ENCODE measurements at regions not wholly inside any gene's neighbourhood (a gene's known extent, or its start where the extent isn't known, plus 50 kb on each side); places are given as distances from the start of the nearest gene placed in this dataset.

GRCh38 chr1:113275083-113275482, 115.2 kb upstream of the MAGI3 start:
- no peak for DNase-seq (ENCODE audit: insufficient read length, low spot score, missing footprints)
- TF ChIP-seq, protein P1, sequence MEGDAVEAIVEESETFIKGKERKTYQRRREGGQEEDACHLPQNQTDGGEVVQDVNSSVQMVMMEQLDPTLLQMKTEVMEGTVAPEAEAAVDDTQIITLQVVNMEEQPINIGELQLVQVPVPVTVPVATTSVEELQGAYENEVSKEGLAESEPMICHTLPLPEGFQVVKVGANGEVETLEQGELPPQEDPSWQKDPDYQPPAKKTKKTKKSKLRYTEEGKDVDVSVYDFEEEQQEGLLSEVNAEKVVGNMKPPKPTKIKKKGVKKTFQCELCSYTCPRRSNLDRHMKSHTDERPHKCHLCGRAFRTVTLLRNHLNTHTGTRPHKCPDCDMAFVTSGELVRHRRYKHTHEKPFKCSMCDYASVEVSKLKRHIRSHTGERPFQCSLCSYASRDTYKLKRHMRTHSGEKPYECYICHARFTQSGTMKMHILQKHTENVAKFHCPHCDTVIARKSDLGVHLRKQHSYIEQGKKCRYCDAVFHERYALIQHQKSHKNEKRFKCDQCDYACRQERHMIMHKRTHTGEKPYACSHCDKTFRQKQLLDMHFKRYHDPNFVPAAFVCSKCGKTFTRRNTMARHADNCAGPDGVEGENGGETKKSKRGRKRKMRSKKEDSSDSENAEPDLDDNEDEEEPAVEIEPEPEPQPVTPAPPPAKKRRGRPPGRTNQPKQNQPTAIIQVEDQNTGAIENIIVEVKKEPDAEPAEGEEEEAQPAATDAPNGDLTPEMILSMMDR (IDR thresholded peaks at IDR 0.05; ENCODE audit: extremely low read depth, low read depth, low read length): no peak
- no peak overlapping the region for H3K27ac ChIP-seq (ENCODE audit: low read depth, low read length)
- no peak overlapping the region for H2AFZ ChIP-seq (ENCODE audit: low read length)
- no peak overlapping the region for H3K4me2 ChIP-seq (ENCODE audit: insufficient read depth, low read length)
- no peaks in the 10 kb centered on the region for H4K20me1 ChIP-seq (ENCODE audit: insufficient read depth, low read length)
- no peaks in the 10 kb centered on the region for H3K9me3 ChIP-seq (ENCODE audit: low read depth, low read length)
- peaks cover 16% of the 10 kb centered on the region for H3K27me3 ChIP-seq (ENCODE audit: insufficient read depth, low read length)
- H3K36me3 ChIP-seq (ENCODE audit: insufficient read depth, low read length): no peaks in the 10 kb centered on the region
- no peak overlapping the region for H3K4me3 ChIP-seq (ENCODE audit: insufficient read depth, low read length)
- H3K79me2 ChIP-seq (ENCODE audit: insufficient read depth, low read length): no peaks in the 10 kb centered on the region
- no peaks in the 10 kb centered on the region for H3K4me1 ChIP-seq (ENCODE audit: insufficient read depth, low read length)

GRCh38 chr1:113275691-113276090, 114.6 kb upstream of the MAGI3 start:
- Histone ChIP-seq H3K4me2 (ENCODE audit: insufficient read depth, low read length) (no peak overlapping the region), H3K4me3 (ENCODE audit: insufficient read depth, low read length) (no peak overlapping the region), H3K4me1 (ENCODE audit: insufficient read depth, low read length) (no peaks in the 10 kb centered on the region), H3K79me2 (ENCODE audit: insufficient read depth, low read length) (no peaks in the 10 kb centered on the region), H3K9me3 (ENCODE audit: low read depth, low read length) (no peaks in the 10 kb centered on the region), H2AFZ (ENCODE audit: low read length) (no peak overlapping the region), H4K20me1 (ENCODE audit: insufficient read depth, low read length) (no peaks in the 10 kb centered on the region), H3K27ac (ENCODE audit: low read depth, low read length) (no peak overlapping the region), H3K36me3 (ENCODE audit: insufficient read depth, low read length) (no peaks in the 10 kb centered on the region), H3K27me3 (ENCODE audit: insufficient read depth, low read length) (peaks cover 17% of the 10 kb centered on the region)
- TF ChIP-seq, protein P1 (IDR thresholded peaks at IDR 0.05; ENCODE audit: extremely low read depth, low read depth, low read length): no peak
- DNase-seq (ENCODE audit: insufficient read length, low spot score, missing footprints): no peak

- Histone ChIP-seq H3K4me3 (ENCODE audit: insufficient read depth, low read length) (no peak overlapping the region), H3K36me3 (ENCODE audit: insufficient read depth, low read length) (no peaks in the 10 kb centered on the region), H4K20me1 (ENCODE audit: insufficient read depth, low read length) (no peaks in the 10 kb centered on the region), H3K27me3 (ENCODE audit: insufficient read depth, low read length) (peaks cover 22% of the 10 kb centered on the region), H3K9me3 (ENCODE audit: low read depth, low read length) (no peaks in the 10 kb centered on the region), H3K4me1 (ENCODE audit: insufficient read depth, low read length) (no peaks in the 10 kb centered on the region), H3K4me2 (ENCODE audit: insufficient read depth, low read length) (no peak overlapping the region), H3K79me2 (ENCODE audit: insufficient read depth, low read length) (no peaks in the 10 kb centered on the region), H3K27ac (ENCODE audit: low read depth, low read length) (no peak overlapping the region), H2AFZ (ENCODE audit: low read length) (no peak overlapping the region)
- DNase-seq (ENCODE audit: insufficient read length, low spot score, missing footprints): no peak
- TF ChIP-seq, protein P1 (IDR thresholded peaks at IDR 0.05; ENCODE audit: extremely low read depth, low read depth, low read length): no peak
Observed at GRCh38 chr1:113276507-113276906, 113.8 kb upstream of the MAGI3 start.

GRCh38 chr1:113278371-113278770, 111.9 kb upstream of the MAGI3 start:
- DNase-seq (ENCODE audit: insufficient read length, low spot score, missing footprints): no peak
- peaks cover 24% of the 10 kb centered on the region for H3K27me3 ChIP-seq (ENCODE audit: insufficient read depth, low read length)
- no peaks in the 10 kb centered on the region for H3K79me2 ChIP-seq (ENCODE audit: insufficient read depth, low read length)
- H3K4me3 ChIP-seq (ENCODE audit: insufficient read depth, low read length): no peak overlapping the region
- TF ChIP-seq, protein P1 (IDR thresholded peaks at IDR 0.05; ENCODE audit: extremely low read depth, low read depth, low read length): no peak
- H3K9me3 ChIP-seq (ENCODE audit: low read depth, low read length): no peaks in the 10 kb centered on the region
- no peaks in the 10 kb centered on the region for H4K20me1 ChIP-seq (ENCODE audit: insufficient read depth, low read length)
- H3K27ac ChIP-seq (ENCODE audit: low read depth, low read length): no peak overlapping the region
- H3K36me3 ChIP-seq (ENCODE audit: insufficient read depth, low read length): no peaks in the 10 kb centered on the region
- no peaks in the 10 kb centered on the region for H3K4me1 ChIP-seq (ENCODE audit: insufficient read depth, low read length)
- H2AFZ ChIP-seq (ENCODE audit: low read length): no peak overlapping the region
- no peak overlapping the region for H3K4me2 ChIP-seq (ENCODE audit: insufficient read depth, low read length)

Measured in osteoblast (primary cell).